Osteocyte (in vitro differentiated cells): ENCODE measurements at regions not wholly inside any gene's neighbourhood (a gene's known extent, or its start where the extent isn't known, plus 50 kb on each side); places are given as distances from the start of the nearest gene placed in this dataset.

ENCODE experiments used
- DNase-seq: peaks from one replicate; pipeline ENCODE4 v3.0.0; 2021; ENCODE audit warnings: mixed read lengths; ENCODE audit not compliant: unreplicated experiment; ENCODE audit errors: extremely low spot score
- H3K27ac Mint-ChIP-seq: one replicate; pipeline ENCODE4 v1.8.0; 2021; ENCODE audit warnings: mild to moderate bottlenecking, mixed read lengths; ENCODE audit not compliant: unreplicated experiment
- H3K27me3 Mint-ChIP-seq: one replicate; pipeline ENCODE4 v1.8.0; 2021; ENCODE audit warnings: mixed read lengths; ENCODE audit not compliant: unreplicated experiment
- H3K36me3 Mint-ChIP-seq: one replicate; pipeline ENCODE4 v1.8.0; 2021; ENCODE audit warnings: mixed read lengths; ENCODE audit not compliant: unreplicated experiment
- H3K4me1 Mint-ChIP-seq: one replicate; pipeline ENCODE4 v1.8.0; 2021; ENCODE audit warnings: mixed read lengths; ENCODE audit not compliant: unreplicated experiment
- H3K4me3 Mint-ChIP-seq: one replicate; pipeline ENCODE4 v1.8.0; 2021; ENCODE audit warnings: mild to moderate bottlenecking, moderate library complexity, mixed read lengths; ENCODE audit not compliant: unreplicated experiment
- H3K9me3 Mint-ChIP-seq: one replicate; pipeline ENCODE4 v1.8.0; 2021; ENCODE audit warnings: mixed read lengths; ENCODE audit not compliant: unreplicated experiment
- TF ChIP-seq, protein P1 (sequence below): fragments of 200-600 bp; sonication (generic); IDR thresholded peaks from 2 replicates; pipeline ENCODE4 v1.5.0; 2021; ENCODE audit warnings: antibody characterized with exemption, mild to moderate bottlenecking, moderate library complexity

DNA sequence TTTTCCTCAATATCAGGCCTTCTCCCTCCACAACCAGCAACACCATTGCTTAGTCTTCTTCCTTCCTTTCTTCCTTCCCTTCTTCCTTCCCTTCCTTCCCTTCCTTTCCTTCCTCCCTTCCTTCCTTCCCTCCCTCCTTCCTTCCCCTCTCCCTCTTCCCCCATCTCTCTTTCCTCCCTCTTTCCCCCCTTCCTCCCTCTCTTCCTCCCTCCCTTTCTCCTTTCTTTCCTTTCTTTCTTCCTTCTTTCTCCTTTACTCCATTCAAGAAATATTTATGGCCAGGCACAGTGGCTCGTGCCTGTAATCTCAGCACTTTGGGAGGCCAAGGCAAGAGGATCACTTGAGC, 66.4 kb upstream of the SIRPA start:
- H3K36me3 Mint-ChIP-seq, result no peaks in the 10 kb centered on the region
- H3K4me3 Mint-ChIP-seq, result no peak overlapping the region
- no peak overlapping the region for H3K27ac Mint-ChIP-seq
- H3K4me1 Mint-ChIP-seq, result peaks cover 10% of the 10 kb centered on the region
- TF ChIP-seq, protein P1, sequence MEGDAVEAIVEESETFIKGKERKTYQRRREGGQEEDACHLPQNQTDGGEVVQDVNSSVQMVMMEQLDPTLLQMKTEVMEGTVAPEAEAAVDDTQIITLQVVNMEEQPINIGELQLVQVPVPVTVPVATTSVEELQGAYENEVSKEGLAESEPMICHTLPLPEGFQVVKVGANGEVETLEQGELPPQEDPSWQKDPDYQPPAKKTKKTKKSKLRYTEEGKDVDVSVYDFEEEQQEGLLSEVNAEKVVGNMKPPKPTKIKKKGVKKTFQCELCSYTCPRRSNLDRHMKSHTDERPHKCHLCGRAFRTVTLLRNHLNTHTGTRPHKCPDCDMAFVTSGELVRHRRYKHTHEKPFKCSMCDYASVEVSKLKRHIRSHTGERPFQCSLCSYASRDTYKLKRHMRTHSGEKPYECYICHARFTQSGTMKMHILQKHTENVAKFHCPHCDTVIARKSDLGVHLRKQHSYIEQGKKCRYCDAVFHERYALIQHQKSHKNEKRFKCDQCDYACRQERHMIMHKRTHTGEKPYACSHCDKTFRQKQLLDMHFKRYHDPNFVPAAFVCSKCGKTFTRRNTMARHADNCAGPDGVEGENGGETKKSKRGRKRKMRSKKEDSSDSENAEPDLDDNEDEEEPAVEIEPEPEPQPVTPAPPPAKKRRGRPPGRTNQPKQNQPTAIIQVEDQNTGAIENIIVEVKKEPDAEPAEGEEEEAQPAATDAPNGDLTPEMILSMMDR, result no peak
- no peak for DNase-seq
- H3K27me3 Mint-ChIP-seq, result peaks cover 2% of the 10 kb centered on the region
- no peaks in the 10 kb centered on the region for H3K9me3 Mint-ChIP-seq

DNA sequence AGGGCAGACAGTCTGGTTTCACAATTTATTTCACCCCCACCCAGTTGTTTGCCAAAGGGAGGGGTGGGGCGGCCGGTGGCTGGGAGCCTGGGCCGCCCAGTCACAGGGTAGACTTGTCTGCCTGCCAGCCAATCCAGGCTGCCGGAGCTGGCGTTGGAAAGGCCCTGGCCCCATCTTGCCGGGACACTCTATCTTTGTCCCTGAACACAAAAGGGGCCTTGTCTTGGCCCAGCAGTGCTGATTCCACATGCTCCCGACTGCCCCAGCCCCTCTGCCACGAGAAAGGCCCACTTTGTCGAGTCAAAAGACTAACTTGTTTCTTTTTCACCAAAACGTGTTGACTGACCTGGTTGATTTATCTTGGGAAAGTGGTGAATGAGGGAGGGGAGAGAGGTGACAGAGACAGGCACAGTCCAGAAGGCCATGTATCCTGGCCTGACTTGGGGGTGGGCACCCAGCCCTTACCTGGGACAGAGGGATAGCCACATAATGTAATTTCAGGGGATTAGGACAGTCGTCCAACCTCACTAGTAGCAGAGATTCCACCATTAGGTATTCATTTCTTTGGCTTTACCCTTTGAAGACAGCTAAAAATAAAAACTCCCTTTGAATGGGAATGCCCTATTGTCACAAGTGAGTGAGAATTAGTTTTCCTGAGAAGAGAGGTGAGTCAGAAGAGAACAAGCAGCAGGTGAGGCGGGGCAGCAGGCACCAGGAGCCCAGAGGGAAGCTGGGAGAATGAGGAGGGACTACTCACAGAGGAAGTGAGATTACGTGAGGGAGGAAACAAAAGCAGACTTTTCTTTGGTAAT, 67.0 kb upstream of the SIRPA start:
- peaks cover 2% of the 10 kb centered on the region for H3K27me3 Mint-ChIP-seq
- TF ChIP-seq, protein P1, result no peak
- H3K27ac Mint-ChIP-seq, result no peak overlapping the region
- H3K36me3 Mint-ChIP-seq, result no peaks in the 10 kb centered on the region
- peaks cover 10% of the 10 kb centered on the region for H3K4me1 Mint-ChIP-seq
- H3K4me3 Mint-ChIP-seq, result no peak overlapping the region
- DNase-seq, result no peak
- peaks cover 1% of the 10 kb centered on the region for H3K9me3 Mint-ChIP-seq

DNA sequence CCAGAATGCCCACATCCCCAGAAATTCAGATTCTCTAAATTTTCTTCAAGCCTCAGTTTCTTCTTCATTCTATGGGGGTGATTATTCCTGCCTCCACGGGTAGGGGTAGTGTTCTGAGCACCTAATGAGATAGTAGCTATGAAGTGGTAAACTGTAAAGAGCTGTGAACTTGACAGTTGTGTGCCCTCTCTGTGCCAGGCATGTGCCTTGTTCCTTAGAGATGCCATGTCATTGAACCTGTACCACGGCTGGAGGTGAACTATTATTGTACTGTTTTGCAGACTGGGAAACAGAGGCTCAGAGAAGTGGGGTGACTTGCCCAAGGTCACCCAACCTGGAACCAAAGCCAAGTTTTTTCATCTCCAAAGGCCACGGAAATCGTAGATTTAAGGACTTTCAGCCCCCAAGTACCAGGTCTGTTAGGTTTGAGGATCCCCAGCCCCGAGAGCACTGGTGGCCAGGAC, 67.7 kb upstream of the SIRPA start:
- Mint-ChIP-seq H3K4me1 (peaks cover 9% of the 10 kb centered on the region), H3K36me3 (no peaks in the 10 kb centered on the region), H3K27me3 (peaks cover 2% of the 10 kb centered on the region), H3K9me3 (peaks cover 8% of the 10 kb centered on the region), H3K4me3 (no peak overlapping the region), H3K27ac (no peak overlapping the region)
- DNase-seq, result no peak
- TF ChIP-seq, protein P1, result no peak

DNA sequence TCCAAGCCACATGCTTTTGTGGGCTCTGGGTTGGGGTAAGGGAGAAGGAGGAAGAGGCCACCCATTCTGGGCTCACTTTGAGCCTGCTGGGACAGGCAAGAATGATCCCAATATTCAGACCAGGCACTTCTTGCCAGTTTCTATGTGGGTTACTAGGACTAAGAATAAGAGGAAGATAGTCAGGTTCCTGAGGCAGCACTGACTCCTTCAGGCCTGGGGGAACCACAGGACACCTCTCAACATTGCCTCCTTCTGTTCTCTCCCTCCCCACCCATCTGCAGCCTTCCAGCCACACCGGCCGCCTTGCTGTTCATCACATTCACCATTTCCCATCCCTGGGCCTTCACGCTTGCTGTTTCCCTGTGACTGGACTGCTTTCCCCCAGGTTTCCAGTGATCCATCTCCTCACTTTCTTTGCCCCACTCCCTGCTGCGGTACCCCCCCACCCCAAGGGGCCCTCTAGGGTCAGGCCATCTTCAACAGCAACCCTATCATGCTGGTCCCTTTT, 69.2 kb upstream of the SIRPA start:
- no peaks in the 10 kb centered on the region for H3K36me3 Mint-ChIP-seq
- DNase-seq, result no peak
- H3K4me3 Mint-ChIP-seq, result no peak overlapping the region
- peaks cover 6% of the 10 kb centered on the region for H3K4me1 Mint-ChIP-seq
- TF ChIP-seq, protein P1, result no peak
- peaks cover 21% of the 10 kb centered on the region for H3K9me3 Mint-ChIP-seq
- H3K27me3 Mint-ChIP-seq, result no peaks in the 10 kb centered on the region
- peak overlapping the region; percentile 15 for H3K27ac Mint-ChIP-seq

DNA sequence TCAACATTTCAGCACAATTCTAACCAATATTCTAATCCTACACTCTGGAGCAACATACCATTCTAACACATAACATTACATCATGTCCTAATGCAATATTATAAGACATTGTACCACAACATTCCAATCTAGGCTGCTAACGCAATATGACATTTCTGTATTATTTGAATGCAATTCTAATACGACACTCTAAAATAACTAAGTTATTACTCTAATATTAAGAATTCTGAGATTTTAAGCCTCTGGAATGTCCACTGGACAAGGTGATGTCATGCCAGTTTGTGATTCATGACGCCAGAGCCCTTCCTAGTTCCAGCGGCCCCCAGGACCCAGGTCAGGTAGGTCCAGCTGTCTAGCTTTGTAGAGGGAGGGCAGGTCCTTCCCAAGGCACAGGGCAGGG, 69.7 kb upstream of the SIRPA start:
- Mint-ChIP-seq H3K4me1 (peaks cover 6% of the 10 kb centered on the region), H3K9me3 (peaks cover 21% of the 10 kb centered on the region), H3K4me3 (no peak overlapping the region), H3K27ac (peak overlapping the region; percentile 15), H3K27me3 (no peaks in the 10 kb centered on the region), H3K36me3 (no peaks in the 10 kb centered on the region)
- TF ChIP-seq, protein P1, result no peak
- no peak for DNase-seq
